Endothelial cell of umbilical vein (primary cell): ENCODE measurements at regions not wholly inside any gene's neighbourhood (a gene's known extent, or its start where the extent isn't known, plus 50 kb on each side); places are given as distances from the start of the nearest gene placed in this dataset.

Experiments
- BruUV-seq: library from RNA; stranded (reverse); fragments of 400-500 nt; replicated peaks from 2 replicates; lab custom pipeline; 2021; lab: Mats Ljungman, UMichigan
- CTCF ChIA-PET: fragments of 300-600, 350-600 bp; sonication (Branson Sonifier 250); formaldehyde crosslinking; loops from one replicate; lab custom pipeline; 2021; ENCODE audit warnings: antibody characterized with exemption, inconsistent platforms; lab: Charles Lee
- POLR2A ChIA-PET: fragments of 300-600, 350-600 bp; sonication (Branson Sonifier 250); formaldehyde crosslinking; loops from one replicate; lab custom pipeline; 2021; ENCODE audit warnings: antibody characterized with exemption, inconsistent platforms; lab: Charles Lee
- DNase-seq: peaks from one replicate; pipeline ENCODE4 v3.0.0-alpha.2; 2011; ENCODE audit warnings: low read depth, low spot score
- FAIRE-seq: peaks from 2 replicates; lab custom pipeline; 2011; peaks lifted over from hg19 to GRCh38; lab: Jason Lieb, UNC
- H2AFZ ChIP-seq: 2 replicates; pipeline ENCODE4 v1.6.0; 2012; ENCODE audit warnings: low read depth, low read length, control low read depth, inconsistent platforms
- H3K27ac ChIP-seq: 2 replicates; pipeline ENCODE4 v1.5.1; 2011; ENCODE audit warnings: low read depth, mild to moderate bottlenecking, control low read depth, low read length, moderate library complexity; ENCODE audit not compliant: insufficient read depth
- H3K27me3 ChIP-seq, 2 experiments: 2 replicates each; pipeline versions ENCODE4 v1.6.0 to v1.6.1; 2011; ENCODE audit warnings: low read length in 2 of 2, mixed read lengths in 1 of 2; ENCODE audit not compliant: control insufficient read depth in 2 of 2, insufficient read depth in 2 of 2
- H3K36me3 ChIP-seq, 2 experiments: 2 replicates in 1 of 2; 3 replicates in 1 of 2; pipeline ENCODE4 v1.5.1; 2011; ENCODE audit warnings: low read length in 2 of 2, mild to moderate bottlenecking in 1 of 2, moderate library complexity in 1 of 2; ENCODE audit not compliant: control insufficient read depth in 2 of 2, insufficient read depth in 2 of 2; ENCODE audit errors: extremely low read depth in 1 of 2
- H3K4me1 ChIP-seq: 3 replicates; pipeline ENCODE4 v1.5.1; 2011; ENCODE audit warnings: mild to moderate bottlenecking, low read length; ENCODE audit not compliant: control insufficient read depth, insufficient read depth; ENCODE audit errors: extremely low read depth
- H3K4me2 ChIP-seq: 2 replicates; pipeline ENCODE4 v1.6.1; 2011; ENCODE audit warnings: low read length, control low read depth, mixed read lengths; ENCODE audit not compliant: insufficient read depth
- H3K4me3 ChIP-seq, 3 experiments: fragments of 200-600 bp in 1 of 3; sonication (generic), shearing (Covaris generic) in 1 of 3; replicated peaks in 1 of 3; 2 replicates each; pipeline ENCODE4 v1.5.1; 2011 to 2016; ENCODE audit warnings: control low read depth in 3 of 3, low read length in 3 of 3, mild to moderate bottlenecking in 2 of 3, inconsistent platforms in 1 of 3, low read depth in 1 of 3, moderate library complexity in 1 of 3; ENCODE audit not compliant: insufficient read depth in 1 of 3
- H3K79me2 ChIP-seq: 2 replicates; pipeline ENCODE4 v1.6.0; 2012; ENCODE audit warnings: low read length, inconsistent platforms; ENCODE audit not compliant: control insufficient read depth, insufficient read depth
- H3K9ac ChIP-seq: replicated peaks from 2 replicates; pipeline ENCODE3; 2011; ENCODE audit warnings: low read length, control low read depth; ENCODE audit not compliant: insufficient read depth; ENCODE audit errors: extremely low read depth
- H3K9me1 ChIP-seq: replicated peaks from 3 replicates; pipeline ENCODE4 v1.6.0; 2011; ENCODE audit warnings: mild to moderate bottlenecking, low read length; ENCODE audit not compliant: control insufficient read depth, insufficient read depth; ENCODE audit errors: extremely low read depth
- H3K9me3 ChIP-seq: replicated peaks from 2 replicates; pipeline ENCODE4 v1.5.1; 2012; ENCODE audit warnings: low read length, inconsistent platforms; ENCODE audit not compliant: control insufficient read depth, insufficient read depth
- H4K20me1 ChIP-seq: replicated peaks from 2 replicates; pipeline ENCODE3; 2011; ENCODE audit warnings: mild to moderate bottlenecking, low read length; ENCODE audit not compliant: control insufficient read depth, insufficient read depth; ENCODE audit errors: extremely low read depth
- CTCF ChIP-seq, 2 donors: IDR thresholded peaks; 1 replicate in 1 of 2; 2 replicates in 1 of 2; pipeline ENCODE4 v1.5.1; 2011; ENCODE audit warnings: low read length in 2 of 2, mild to moderate bottlenecking in 2 of 2, moderate library complexity in 2 of 2, control low read depth in 1 of 2, inconsistent platforms in 1 of 2, low read depth in 1 of 2; ENCODE audit not compliant: insufficient read depth in 1 of 2; ENCODE audit errors: extremely low read depth in 1 of 2
- EZH2 ChIP-seq: IDR thresholded peaks from 2 replicates; pipeline ENCODE4 v1.6.1; 2012; ENCODE audit warnings: borderline replicate concordance, low read depth, mild to moderate bottlenecking, moderate library complexity, low read length, inconsistent platforms; ENCODE audit not compliant: severe bottlenecking
- FOS ChIP-seq: IDR thresholded peaks from 2 replicates; pipeline ENCODE4 v1.6.1; 2011; ENCODE audit warnings: mild to moderate bottlenecking, low read length, moderate library complexity, borderline replicate concordance; ENCODE audit not compliant: insufficient read depth
- GATA2 ChIP-seq: IDR thresholded peaks from 2 replicates; pipeline ENCODE4 v1.7.0; 2011; ENCODE audit warnings: low read depth, mild to moderate bottlenecking, moderate library complexity, mixed read lengths, low read length; ENCODE audit not compliant: insufficient read length, insufficient read depth
- JUN ChIP-seq: IDR thresholded peaks from 2 replicates; pipeline ENCODE4 v1.6.1; 2011; ENCODE audit warnings: borderline replicate concordance, low read depth; ENCODE audit not compliant: insufficient read length, insufficient read depth
- MAX ChIP-seq: IDR thresholded peaks from 2 replicates; pipeline ENCODE4 v1.6.1; 2011; ENCODE audit not compliant: insufficient read depth, insufficient read length
- MYC ChIP-seq: IDR thresholded peaks from one replicate; pipeline ENCODE4 v1.6.1; 2011; ENCODE audit warnings: mild to moderate bottlenecking, low read depth, low read length
- POLR2A ChIP-seq: IDR thresholded peaks from 2 replicates; pipeline ENCODE4 v1.6.1; 2012; ENCODE audit warnings: low read depth, mild to moderate bottlenecking, control low read depth, low read length
- POLR2AphosphoS5 ChIP-seq: IDR thresholded peaks from 2 replicates; pipeline ENCODE4 v1.6.1; 2012; ENCODE audit warnings: low read depth, mild to moderate bottlenecking, control low read depth, low read length, moderate library complexity; ENCODE audit not compliant: insufficient read depth
- dilution Hi-C: fragments of 300-500 bp; cut with MboI; formaldehyde crosslinking; loops from one replicate; pipeline ENCODE4 v1.15.0; 2019; ENCODE audit warnings: low sequenced_read_pairs; ENCODE audit not compliant: extremely low pct_ligation_motif_present
- intact Hi-C: fragments of 100-400 bp; cut with micrococcal nuclease; formaldehyde crosslinking; loops from one replicate; pipeline ENCODE4 v1.10.0; 2022

DNA sequence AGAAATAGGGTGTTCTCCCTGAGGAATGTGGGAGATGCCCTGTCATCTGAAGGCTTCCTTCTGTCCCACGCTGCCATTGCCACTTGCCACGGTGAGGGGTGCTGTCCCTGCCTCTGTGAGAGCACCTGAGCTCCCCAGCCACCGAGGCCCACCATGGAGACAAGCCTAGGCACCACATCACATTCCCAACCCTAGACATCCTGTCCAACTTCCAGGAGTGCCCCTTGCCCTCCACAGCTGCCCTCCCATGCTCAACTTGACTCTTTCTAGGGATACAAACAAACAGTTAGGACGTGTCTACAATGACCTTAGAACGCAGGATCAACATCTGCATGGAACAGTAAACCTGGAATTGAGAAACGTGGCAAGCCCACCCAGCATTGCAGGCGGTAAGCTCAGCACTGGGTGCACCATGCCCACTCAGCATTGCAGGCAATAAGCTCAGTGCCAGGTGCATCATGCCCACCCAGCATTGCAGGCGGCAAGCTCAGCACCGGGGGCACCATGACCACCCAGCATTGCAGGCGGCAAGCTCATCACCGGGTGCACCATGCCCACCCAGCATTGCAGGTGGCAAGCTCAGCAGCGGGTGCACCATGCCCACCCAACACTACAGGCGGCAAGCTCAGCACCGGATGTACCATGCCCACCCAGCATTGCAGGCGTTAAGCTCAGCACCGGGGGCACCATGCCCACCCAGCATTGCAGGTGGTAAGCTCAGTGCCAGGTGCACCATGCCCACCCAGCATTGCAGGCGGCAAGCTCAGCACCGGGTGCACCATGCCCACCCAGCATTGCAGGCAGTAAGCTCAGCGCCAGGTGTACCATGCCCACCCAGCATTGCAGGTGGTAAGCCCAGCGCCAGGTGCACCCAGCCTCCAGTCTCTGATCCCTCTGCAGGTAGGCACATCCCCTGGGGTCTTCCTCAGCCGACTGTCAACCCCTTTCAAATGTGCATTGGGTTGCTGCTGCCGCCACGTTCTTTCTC lies 1463.9 kb downstream of the TBC1D22A start:
- Histone ChIP-seq H3K9ac (no peak overlapping the region), H3K4me1 (no peaks in the 10 kb centered on the region), H3K9me3 (peaks cover 20% of the 10 kb centered on the region), H3K79me2 (no peaks in the 10 kb centered on the region), H3K27me3 (no peaks in the 10 kb centered on the region), H3K36me3 (no peaks in the 10 kb centered on the region), H2AFZ (no peak overlapping the region), H3K4me2 (no peak overlapping the region), H3K9me1 (no peaks in the 10 kb centered on the region), H3K4me3 (no peak overlapping the region), H3K27ac (no peak overlapping the region), H4K20me1 (no peaks in the 10 kb centered on the region)
- no peak for FAIRE-seq
- POLR2A ChIA-PET, result no interaction called here
- dilution Hi-C loops (no loop called here), intact Hi-C loops (no loop called here)
- BruUV-seq, result no TSS peak
- DNase-seq, result no peak
- TF ChIP-seq JUN, result no peak
- no peak for TF ChIP-seq FOS
- no peak for TF ChIP-seq GATA2
- TF ChIP-seq POLR2A, result no peak
- no peak for TF ChIP-seq CTCF (IDR thresholded peaks at IDR 0.05; ENCODE audit: extremely low read depth in 1 of 2, insufficient read depth in 1 of 2, low read depth in 1 of 2, low read length in 2 of 2)
- no peak for TF ChIP-seq MYC
- TF ChIP-seq MAX, result no peak
- no peak for TF ChIP-seq EZH2
- TF ChIP-seq POLR2AphosphoS5, result no peak
- CTCF ChIA-PET, result no interaction called here
